ENCODE measurements at regions not wholly inside any gene's neighbourhood (a gene's known extent, or its start where the extent isn't known, plus 50 kb on each side); places are given as distances from the start of the nearest gene placed in this dataset.

- Histone ChIP-seq H2BK12ac (ENCODE audit: insufficient read length, low read depth, low read length) (no peak overlapping the region), H2BK20ac (ENCODE audit: low read depth, low read length, poor library complexity, severe bottlenecking) (no peak overlapping the region), H3K9ac (ENCODE audit: extremely low read depth, insufficient read length, low read length) (no peak overlapping the region), H3K56ac (ENCODE audit: insufficient read length, low read depth, low read length) (no peak overlapping the region), H3K27me3 (ENCODE audit: insufficient read depth, low read length) (no peaks in the 10 kb centered on the region), H3K9me3 (ENCODE audit: control insufficient read depth, low read depth, low read length) (no peaks in the 10 kb centered on the region), H4K20me1 (ENCODE audit: control insufficient read depth, insufficient read depth, insufficient read length) (no peaks in the 10 kb centered on the region), H3K23me2 (ENCODE audit: insufficient read length, low read depth, low read length, poor library complexity, severe bottlenecking) (no peaks in the 10 kb centered on the region), H3K23ac (ENCODE audit: insufficient read length, low read depth, low read length) (no peak overlapping the region), H2BK120ac (ENCODE audit: low read depth, low read length, poor library complexity, severe bottlenecking) (no peak overlapping the region), H3K79me2 (ENCODE audit: insufficient read depth, low read length) (no peaks in the 10 kb centered on the region), H2AK5ac (ENCODE audit: insufficient read length, low read length) (no peak overlapping the region), H3K4ac (ENCODE audit: low read depth, low read length) (no peak overlapping the region), H2BK15ac (ENCODE audit: low read depth, low read length) (no peak overlapping the region), H3K14ac (ENCODE audit: insufficient read depth, low read length) (no peak overlapping the region), H3K4me1 (ENCODE audit: insufficient read depth, low read length) (no peaks in the 10 kb centered on the region), H2BK5ac (ENCODE audit: insufficient read length, low read length) (no peak overlapping the region), H4K91ac (ENCODE audit: insufficient read length, low read depth, low read length) (no peak overlapping the region), H4K5ac (ENCODE audit: insufficient read length, low read depth, low read length) (no peak overlapping the region), H3K79me1 (ENCODE audit: insufficient read depth, low read depth, low read length, poor library complexity, severe bottlenecking) (no peaks in the 10 kb centered on the region), H2AFZ (ENCODE audit: low read length) (no peak overlapping the region), H3K18ac (ENCODE audit: insufficient read length, low read depth, low read length) (no peak overlapping the region), H4K8ac (replicated peaks; ENCODE audit: insufficient read length, low read depth, low read length) (no peak overlapping the region), H3T11ph (ENCODE audit: low read length) (no peak overlapping the region), H3K4me2 (ENCODE audit: insufficient read depth, insufficient read length, low read length) (no peak overlapping the region), H3K27ac (ENCODE audit: insufficient read length, low read depth, low read length) (no peak overlapping the region)
- Mint-ChIP-seq H3K27ac (no peak overlapping the region), H3K4me1 (peaks cover 2 to 5% of the 10 kb centered on the region in 2 experiments), H3K27me3 (ENCODE audit: low read depth) (no peaks in the 10 kb centered on the region), H3K9me3 (peaks cover 2 to 6% of the 10 kb centered on the region in 2 experiments; a peak in 3 of 5 replicates), H3K4me3 (no peak overlapping the region), H3K36me3 (ENCODE audit: insufficient read depth in 1 of 3, low read depth in 3 of 3) (no peaks in the 10 kb centered on the region)
- no peak for DNase-seq
- TF ChIP-seq CTCF (conservative IDR thresholded peaks at IDR 0.05), result no peak
- WGBS (ENCODE audit: extremely low coverage, insufficient read length, low lambda C conversion rate), result no CpG with 5 or more reads among the region's 1 CpG
These were observed 995.0 kb downstream of the EFNA5 start for GRCh38 chr5:106675687-106676086.
